ENCODE measurements at regions not wholly inside any gene's neighbourhood (a gene's known extent, or its start where the extent isn't known, plus 50 kb on each side); places are given as distances from the start of the nearest gene placed in this dataset.

GRCh38 chr2:41432459-41432858, 615.4 kb upstream of the PKDCC start:
- Histone ChIP-seq H3K4me3 (ENCODE audit: low read length) (no peak overlapping the region), H4K20me1 (ENCODE audit: insufficient read depth, low read length) (no peaks in the 10 kb centered on the region), H2AFZ (ENCODE audit: low read length) (no peak overlapping the region), H3F3A (ENCODE audit: insufficient read depth, low read length) (no peaks in the 10 kb centered on the region), H3K79me2 (ENCODE audit: low read length) (no peaks in the 10 kb centered on the region), H3K27ac (ENCODE audit: low read length) (no peak overlapping the region), H3K27me3 (replicated peaks; ENCODE audit: insufficient read depth, low read length) (no peaks in the 10 kb centered on the region), H3K4me2 (ENCODE audit: low read depth, low read length) (no peak overlapping the region), H3K9me2 (replicated peaks; ENCODE audit: insufficient read depth, low read length) (no peaks in the 10 kb centered on the region), H3K9me3 (replicated peaks; ENCODE audit: insufficient read depth, low read length) (no peaks in the 10 kb centered on the region), H3K36me3 (replicated peaks; ENCODE audit: insufficient read depth, low read length) (no peaks in the 10 kb centered on the region), H3K4me1 (ENCODE audit: low read length) (peaks cover 4% of the 10 kb centered on the region; the same call in 1 of the 2 replicates), H3K9ac (ENCODE audit: low read length) (no peak overlapping the region)
- no peak for DNase-seq
- TF ChIP-seq EZH2phosphoT487 (IDR thresholded peaks at IDR 0.05; ENCODE audit: low read length) (no peak), EZH2 (optimal IDR thresholded peaks at IDR 0.05; ENCODE audit: low read depth, low read length) (no peak), CTCF (IDR thresholded peaks at IDR 0.05; ENCODE audit: low read length) (no peak)

GRCh38 chr2:41434991-41435390, 612.8 kb upstream of the PKDCC start:
- no peak overlapping the region for H3K27ac ChIP-seq (ENCODE audit: low read length)
- H3K9ac ChIP-seq (ENCODE audit: low read length): no peak overlapping the region
- H3K4me1 ChIP-seq (ENCODE audit: low read length): peaks cover 4% of the 10 kb centered on the region; the same call in 1 of the 2 replicates
- H3F3A ChIP-seq (ENCODE audit: insufficient read depth, low read length): no peaks in the 10 kb centered on the region
- no peak overlapping the region for H2AFZ ChIP-seq (ENCODE audit: low read length)
- no peaks in the 10 kb centered on the region for H3K9me2 ChIP-seq (replicated peaks; ENCODE audit: insufficient read depth, low read length)
- no peak overlapping the region for H3K4me3 ChIP-seq (ENCODE audit: low read length)
- H3K36me3 ChIP-seq (replicated peaks; ENCODE audit: insufficient read depth, low read length): no peaks in the 10 kb centered on the region
- TF ChIP-seq EZH2 (optimal IDR thresholded peaks at IDR 0.05; ENCODE audit: low read depth, low read length): no peak
- TF ChIP-seq EZH2phosphoT487 (IDR thresholded peaks at IDR 0.05; ENCODE audit: low read length): no peak
- TF ChIP-seq CTCF (IDR thresholded peaks at IDR 0.05; ENCODE audit: low read length): no peak
- H4K20me1 ChIP-seq (ENCODE audit: insufficient read depth, low read length): no peaks in the 10 kb centered on the region
- H3K27me3 ChIP-seq (replicated peaks; ENCODE audit: insufficient read depth, low read length): no peaks in the 10 kb centered on the region
- H3K79me2 ChIP-seq (ENCODE audit: low read length): no peaks in the 10 kb centered on the region
- H3K4me2 ChIP-seq (ENCODE audit: low read depth, low read length): 0 out of 2 replicates have a peak overlapping the region, but pooled peaks have one; percentile 4
- H3K9me3 ChIP-seq (replicated peaks; ENCODE audit: insufficient read depth, low read length): no peaks in the 10 kb centered on the region
- peak; percentile 56 for DNase-seq

GRCh38 chr2:41441958-41442357, 605.9 kb upstream of the PKDCC start:
- no peaks in the 10 kb centered on the region for H3K9me3 ChIP-seq (replicated peaks; ENCODE audit: insufficient read depth, low read length)
- no peak overlapping the region for H3K27ac ChIP-seq (ENCODE audit: low read length)
- H3K9me2 ChIP-seq (replicated peaks; ENCODE audit: insufficient read depth, low read length): no peaks in the 10 kb centered on the region
- no peaks in the 10 kb centered on the region for H3F3A ChIP-seq (ENCODE audit: insufficient read depth, low read length)
- H3K79me2 ChIP-seq (ENCODE audit: low read length): no peaks in the 10 kb centered on the region
- no peak overlapping the region for H3K9ac ChIP-seq (ENCODE audit: low read length)
- no peak overlapping the region for H3K4me3 ChIP-seq (ENCODE audit: low read length)
- DNase-seq: no peak
- no peaks in the 10 kb centered on the region for H3K36me3 ChIP-seq (replicated peaks; ENCODE audit: insufficient read depth, low read length)
- H3K27me3 ChIP-seq (replicated peaks; ENCODE audit: insufficient read depth, low read length): no peaks in the 10 kb centered on the region
- no peaks in the 10 kb centered on the region for H3K4me1 ChIP-seq (ENCODE audit: low read length)
- TF ChIP-seq CTCF (IDR thresholded peaks at IDR 0.05; ENCODE audit: low read length) (no peak), EZH2 (optimal IDR thresholded peaks at IDR 0.05; ENCODE audit: low read depth, low read length) (no peak), EZH2phosphoT487 (IDR thresholded peaks at IDR 0.05; ENCODE audit: low read length) (no peak)
- no peaks in the 10 kb centered on the region for H4K20me1 ChIP-seq (ENCODE audit: insufficient read depth, low read length)
- H3K4me2 ChIP-seq (ENCODE audit: low read depth, low read length): no peak overlapping the region
- no peak overlapping the region for H2AFZ ChIP-seq (ENCODE audit: low read length)

Data from MM.1S (cell line).